NCI-H1694 treated with DMSO at 0.1 percent for 48 hours (cell line): ENCODE measurements at regions not wholly inside any gene's neighbourhood (a gene's known extent, or its start where the extent isn't known, plus 50 kb on each side); places are given as distances from the start of the nearest gene placed in this dataset.
"Not testable (repeated sequence)": the region's sequence is repeated elsewhere in the genome, so short reads cannot be mapped to it uniquely, and the experiment has no call there.

Experiments
- DNase-seq: peaks from one replicate; lab custom pipeline; 2025; lab: John Stamatoyannopoulos, UW

GRCh38 chr10:44564790-44565189, 179.9 kb upstream of the CXCL12 start:
- no peak for DNase-seq

GRCh38 chr10:44566786-44567185, 181.9 kb upstream of the CXCL12 start:
- DNase-seq: no peak

- no peak for DNase-seq
Measured at GRCh38 chr10:44567471-44567870, 182.6 kb upstream of the CXCL12 start.

GRCh38 chr10:44569193-44570091, 184.5 kb upstream of the CXCL12 start:
- DNase-seq: no peak

- DNase-seq: no peak
Measured at GRCh38 chr10:44571701-44572100, 186.8 kb upstream of the CXCL12 start.

- no peak for DNase-seq
Measured at GRCh38 chr10:44572146-44572545, 187.2 kb upstream of the CXCL12 start.

GRCh38 chr10:44573821-44574220, 188.9 kb upstream of the CXCL12 start:
- DNase-seq: no peak

GRCh38 chr10:44574596-44575480, 189.9 kb upstream of the CXCL12 start:
- DNase-seq: no peak

- no peak for DNase-seq
Measured at GRCh38 chr10:44575601-44576380, 190.9 kb upstream of the CXCL12 start.

GRCh38 chr10:44576702-44577191, 191.8 kb upstream of the CXCL12 start:
- DNase-seq: no peak

- DNase-seq: no peak
Measured at GRCh38 chr10:44577533-44577932, 192.6 kb upstream of the CXCL12 start.

- DNase-seq: no peak
Measured at GRCh38 chr10:44578271-44578670, 193.4 kb upstream of the CXCL12 start.

- not testable (repeated sequence) for DNase-seq
Measured at GRCh38 chr10:44578963-44579362, 194.1 kb upstream of the CXCL12 start.

GRCh38 chr10:44581996-44582395, 197.1 kb upstream of the CXCL12 start:
- no peak for DNase-seq

GRCh38 chr10:44587488-44588318, 202.8 kb upstream of the CXCL12 start:
- DNase-seq: no peak

GRCh38 chr10:44589181-44589943, 204.5 kb upstream of the CXCL12 start:
- DNase-seq: no peak

- DNase-seq: no peak
Measured at GRCh38 chr10:44589944-44590449, 205.1 kb upstream of the CXCL12 start.

GRCh38 chr10:44591911-44592310, 207.0 kb upstream of the CXCL12 start:
- DNase-seq: no peak

- no peak for DNase-seq
Measured at GRCh38 chr10:44593952-44594351, 209.1 kb upstream of the CXCL12 start.

- DNase-seq: no peak
Measured at GRCh38 chr10:44607116-44607515, 222.2 kb upstream of the CXCL12 start.
